GM18519 (cell line): ENCODE measurements at regions not wholly inside any gene's neighbourhood (a gene's known extent, or its start where the extent isn't known, plus 50 kb on each side); places are given as distances from the start of the nearest gene placed in this dataset.

Experiments
- ATAC-seq: cut with Tn5 transposase; IDR thresholded peaks from one replicate; pipeline ENCODE4 v1.9.1; 2021; ENCODE audit warnings: mild to moderate bottlenecking, moderate library complexity; ENCODE audit not compliant: unreplicated experiment, low FRiP score

DNA sequence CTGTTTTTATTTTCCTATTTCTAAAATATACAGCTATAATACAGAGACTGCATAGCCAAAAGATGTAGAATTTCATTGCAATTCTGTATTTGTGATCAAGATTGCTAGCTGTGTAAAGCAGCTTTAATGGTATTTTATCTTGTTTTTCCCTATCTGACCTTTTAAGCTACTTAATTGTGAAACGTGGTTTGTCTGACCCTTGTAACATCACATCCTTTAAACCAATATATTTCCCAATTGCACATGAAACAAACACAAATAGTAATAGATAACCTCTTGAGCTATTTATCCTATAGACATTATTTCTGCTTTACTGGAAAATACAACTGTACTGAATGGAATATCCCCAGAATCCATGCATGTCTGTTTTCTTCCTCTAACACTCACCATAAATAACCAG is 112.2 kb upstream of the PLPPR4 start:
- no peak for ATAC-seq

DNA sequence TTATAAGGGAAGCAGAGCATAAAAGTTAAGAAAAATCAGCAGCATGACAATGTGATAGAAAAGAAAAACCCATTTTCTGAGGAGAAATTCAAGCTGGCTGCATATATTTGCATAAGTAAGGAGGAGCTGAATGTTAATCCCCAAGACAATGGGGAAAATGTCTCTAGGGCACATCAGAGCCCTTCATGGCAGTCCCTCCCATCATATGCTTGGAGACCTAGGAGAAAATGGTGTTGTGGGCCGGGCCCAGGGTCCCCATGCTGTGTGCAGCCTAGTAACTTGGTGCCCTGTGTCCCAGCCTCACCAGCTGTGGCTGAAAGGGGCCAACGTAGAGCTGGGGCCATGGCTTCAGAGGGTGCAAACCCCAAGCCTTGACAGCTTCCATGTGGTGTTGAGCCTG is 100.6 kb upstream of the PLPPR4 start:
- no peak for ATAC-seq

DNA sequence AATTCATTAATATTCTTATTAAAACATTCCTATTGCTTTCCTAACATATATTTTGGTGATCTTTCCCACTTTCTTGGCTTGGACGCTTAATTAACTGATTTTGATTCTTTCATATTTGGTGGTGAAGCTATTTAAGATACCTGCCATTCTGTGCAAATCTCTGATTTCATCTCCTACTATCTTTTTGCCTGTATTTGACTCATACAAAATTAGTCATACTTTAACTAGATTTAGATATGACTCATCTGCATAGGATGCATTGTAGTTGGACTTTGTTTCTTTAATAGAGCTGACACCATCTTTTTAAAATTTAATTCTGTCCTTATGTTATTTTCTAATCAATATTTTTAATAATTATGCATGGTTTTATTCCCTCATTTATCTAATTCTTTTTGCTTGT is 93.8 kb upstream of the PLPPR4 start:
- ATAC-seq, result no peak

DNA sequence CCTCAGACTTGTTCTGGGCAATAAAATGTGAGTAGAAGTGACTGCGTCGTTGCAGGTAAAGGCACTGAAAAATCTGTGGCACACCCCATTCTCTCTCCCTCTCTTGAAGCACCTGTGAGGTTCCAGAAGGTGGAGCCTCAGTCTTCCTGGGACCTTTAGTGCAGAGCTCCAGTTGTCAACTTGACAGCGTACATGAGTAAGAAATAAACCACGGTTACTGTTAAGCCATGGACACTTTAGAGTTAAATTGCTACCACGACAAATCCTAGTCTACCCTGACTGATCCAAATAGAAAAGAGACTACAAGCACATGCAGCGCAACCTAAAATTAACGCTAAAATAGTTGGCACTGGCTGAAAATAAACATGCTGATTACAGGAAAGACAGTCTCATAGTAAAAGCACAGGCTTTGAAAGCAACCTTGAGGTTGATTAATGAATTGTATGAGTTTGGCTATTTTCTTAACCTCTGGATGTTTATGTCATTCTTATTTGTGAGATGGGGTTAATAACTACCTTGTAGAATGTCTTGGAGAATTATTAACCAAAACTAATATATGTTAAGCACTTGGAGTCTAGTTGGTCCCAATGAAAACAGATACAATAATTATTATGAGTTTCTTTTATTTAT is 93.0 kb upstream of the PLPPR4 start:
- ATAC-seq, result no peak

DNA sequence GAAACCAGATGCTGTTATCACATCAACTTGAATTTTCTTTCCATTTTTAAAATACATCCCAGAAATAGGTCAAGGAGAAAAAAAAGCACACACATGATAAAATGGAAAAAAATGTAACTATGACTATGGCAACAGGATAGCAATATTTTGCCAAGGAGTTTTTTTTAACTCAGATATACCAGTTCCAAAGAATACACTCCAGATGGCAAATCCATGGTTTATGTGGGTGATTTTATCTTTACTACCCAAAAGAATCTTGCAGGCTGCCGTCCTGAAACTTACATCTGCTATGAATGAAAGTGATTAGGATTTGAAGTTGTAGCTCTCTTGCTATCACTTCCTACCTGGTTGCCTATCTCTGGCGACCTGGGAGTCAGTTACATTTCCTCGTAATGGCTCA is 91.0 kb upstream of the PLPPR4 start:
- ATAC-seq, result no peak

DNA sequence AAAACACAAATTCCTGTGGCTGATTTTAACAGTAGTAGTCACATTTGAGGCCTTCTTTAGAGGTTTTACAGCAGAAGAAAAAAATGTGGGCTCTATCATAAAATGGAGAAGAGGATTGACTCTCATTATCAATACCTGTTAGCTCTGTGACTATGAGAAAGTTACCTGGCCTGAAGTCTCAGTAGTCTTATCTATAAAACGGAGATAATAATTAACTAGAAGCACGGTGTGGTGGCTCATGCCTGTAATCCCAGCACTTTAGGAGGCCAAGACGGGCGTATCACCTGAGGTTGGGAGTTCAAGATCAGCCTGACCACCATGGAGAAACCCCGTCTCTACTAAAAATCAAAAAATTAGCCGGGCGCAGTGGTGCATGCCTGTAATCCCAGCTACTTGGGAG is 90.4 kb upstream of the PLPPR4 start:
- ATAC-seq, result no peak

DNA sequence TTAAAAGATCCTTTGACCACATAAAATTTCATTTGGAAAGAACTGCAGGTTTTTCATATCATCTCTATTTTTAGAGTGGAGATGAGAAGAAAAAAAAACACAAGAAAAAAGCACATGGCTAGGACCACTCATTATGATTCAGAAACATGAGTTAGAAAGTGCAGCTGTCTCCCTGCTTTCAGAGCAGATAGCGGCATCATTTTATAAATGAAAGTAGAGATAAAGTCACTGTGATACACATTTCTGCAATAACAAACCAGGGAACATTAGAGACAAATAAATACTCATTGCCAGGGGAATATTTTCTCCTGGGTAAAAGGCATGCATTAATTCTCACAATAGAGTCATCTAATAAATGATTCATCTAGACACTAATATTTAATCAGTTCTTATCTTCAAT is 87.5 kb upstream of the PLPPR4 start:
- no peak for ATAC-seq

DNA sequence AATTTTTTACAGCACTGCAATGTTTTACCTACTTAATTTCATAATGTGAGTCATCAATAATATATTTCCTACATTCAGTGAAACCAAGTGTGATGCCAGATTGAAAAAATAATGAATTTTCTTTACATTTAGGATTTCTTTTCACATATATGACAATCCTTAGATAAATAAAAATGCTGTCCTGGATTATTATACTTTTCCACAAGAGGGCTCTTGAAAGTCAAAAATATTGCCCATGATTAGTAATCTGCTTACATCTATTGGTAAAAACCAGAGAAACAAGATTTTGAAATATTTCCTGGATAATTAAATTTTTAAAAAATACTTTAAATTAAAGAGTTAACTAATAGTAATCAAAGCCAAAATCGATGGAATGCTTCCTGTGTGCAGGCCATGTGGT is 86.8 kb upstream of the PLPPR4 start:
- no peak for ATAC-seq

DNA sequence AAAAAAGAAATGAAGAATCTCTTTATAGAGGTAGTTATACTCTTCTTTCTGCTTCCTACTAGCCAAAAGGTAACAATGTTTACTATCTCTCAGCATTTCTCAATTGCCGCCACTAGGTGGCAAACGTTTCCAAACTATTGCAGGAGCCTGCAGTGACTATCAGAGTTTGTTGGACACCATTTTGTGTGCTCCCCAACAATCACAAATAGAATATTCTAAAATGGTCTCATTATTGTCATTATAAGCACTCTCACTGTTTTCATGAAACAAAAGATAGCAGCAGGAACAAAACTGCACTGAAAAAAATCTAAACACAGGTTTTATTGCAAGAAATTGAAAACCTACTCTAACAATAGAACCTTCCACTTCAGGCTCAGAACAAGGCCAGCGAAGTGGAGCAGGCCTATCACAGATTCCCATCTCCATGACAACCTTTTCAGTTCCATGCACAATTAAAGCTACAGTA is 83.9 kb upstream of the PLPPR4 start:
- peak; percentile 98 for ATAC-seq

DNA sequence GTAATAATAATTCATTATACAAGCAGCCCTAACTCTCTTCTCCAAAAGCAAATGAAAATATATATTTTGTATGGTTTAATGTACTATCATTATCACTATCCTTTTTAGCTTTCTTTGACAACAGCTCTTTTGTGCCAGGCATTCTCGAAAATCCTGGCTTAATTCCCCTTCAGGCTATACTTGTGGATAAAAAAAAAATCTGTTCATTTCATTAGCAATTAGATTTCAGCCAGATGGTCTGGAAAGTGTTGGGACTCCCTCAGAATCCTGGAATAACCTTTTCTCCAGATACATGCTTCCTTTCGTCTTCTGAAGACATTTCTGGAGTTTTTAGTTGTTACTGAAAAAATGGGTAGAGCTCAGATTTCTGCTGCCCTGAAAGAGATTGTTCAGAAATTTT is 83.4 kb upstream of the PLPPR4 start:
- no peak for ATAC-seq

DNA sequence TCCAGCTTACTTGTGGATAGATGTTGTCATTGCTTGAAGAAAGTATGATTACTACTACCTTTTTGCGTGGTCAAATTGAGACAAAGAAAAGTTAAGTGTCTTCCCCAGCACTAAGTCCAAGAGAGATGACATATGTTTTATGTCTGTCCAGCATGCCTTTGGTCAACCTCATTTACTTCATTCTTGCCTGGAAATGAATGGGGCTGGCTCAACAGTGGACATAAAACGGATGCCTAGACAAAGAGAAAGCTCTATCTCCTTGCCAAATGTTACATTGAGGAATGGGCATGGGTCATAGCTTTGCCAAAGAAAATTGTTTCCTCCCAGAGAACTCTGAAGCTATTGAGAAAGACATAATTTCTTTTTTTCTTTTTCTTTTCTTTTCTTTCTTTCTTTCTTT is 82.4 kb upstream of the PLPPR4 start:
- no peak for ATAC-seq

DNA sequence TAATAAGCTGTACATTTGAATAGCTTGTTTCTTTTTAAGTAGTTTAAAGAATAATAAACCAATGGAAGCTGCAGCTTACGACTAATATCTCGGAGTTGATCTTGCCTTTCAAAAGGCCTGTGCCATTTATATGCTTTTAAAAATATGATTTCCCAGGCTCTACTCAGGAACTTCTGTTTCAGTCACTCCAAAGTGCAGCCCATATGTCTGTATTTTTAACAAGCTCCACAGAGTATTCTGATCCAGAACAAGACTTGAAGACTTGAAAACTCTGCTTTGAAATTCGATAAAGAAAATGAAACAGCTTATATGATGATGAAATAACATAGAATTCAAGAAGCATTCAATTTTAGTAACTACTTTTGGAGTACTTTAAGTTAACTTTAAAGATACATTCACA is 79.1 kb upstream of the PLPPR4 start:
- no peak for ATAC-seq

DNA sequence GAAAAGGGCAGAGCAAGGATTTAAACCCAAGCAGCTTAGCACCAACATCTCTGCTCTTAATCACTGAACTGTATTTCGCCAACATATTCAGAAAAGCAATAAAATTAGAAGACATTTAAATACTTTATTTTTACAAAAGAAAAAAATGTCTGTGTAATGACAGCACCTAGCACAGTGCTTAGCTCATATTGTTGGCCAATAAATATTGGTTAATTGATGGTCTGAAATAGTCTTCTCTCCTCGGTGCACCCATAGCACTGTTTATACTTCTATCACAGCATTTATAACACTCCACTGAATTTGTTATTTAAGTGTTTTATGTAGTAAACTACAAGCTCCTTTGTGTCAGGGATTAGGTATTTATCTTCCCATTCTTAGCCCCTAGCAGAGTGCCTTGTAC is 70.9 kb upstream of the PLPPR4 start:
- ATAC-seq, result no peak

DNA sequence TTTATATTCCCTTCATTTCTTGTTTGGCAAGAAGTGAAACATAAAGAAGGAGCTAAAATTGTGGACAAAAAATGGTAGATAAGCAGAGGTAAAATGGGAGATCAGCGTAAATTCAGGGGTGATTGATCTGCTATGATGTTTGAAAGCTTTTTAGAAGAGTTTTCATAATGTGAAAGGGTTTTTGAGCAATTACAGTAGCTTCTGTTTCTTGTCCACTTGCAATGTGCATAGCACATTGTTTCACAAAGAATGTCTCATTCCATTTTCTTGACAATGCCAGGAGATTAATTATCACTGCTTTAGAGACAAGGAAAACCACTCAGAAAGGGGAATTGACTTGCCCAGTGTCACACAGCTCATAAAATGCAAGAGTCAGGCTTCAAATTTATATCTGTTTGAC is 65.9 kb upstream of the PLPPR4 start:
- ATAC-seq, result no peak

DNA sequence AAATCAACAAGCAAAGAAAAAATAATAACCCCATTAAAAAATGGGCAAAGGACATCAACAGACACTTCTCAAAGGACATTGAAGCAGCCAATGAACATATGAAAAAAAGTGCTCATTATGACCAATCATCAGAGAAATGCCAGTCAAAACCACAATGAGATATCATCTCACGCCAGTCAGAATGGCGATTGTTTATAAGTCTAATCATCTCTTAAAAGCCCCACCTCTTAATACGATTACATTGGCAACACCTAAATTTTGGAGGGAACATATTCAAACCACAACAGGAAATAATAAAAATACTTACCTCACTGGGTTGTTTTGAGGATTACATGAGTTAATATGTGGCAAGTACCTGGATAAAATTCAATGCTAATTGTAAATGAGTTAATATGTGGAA is 57.1 kb upstream of the PLPPR4 start:
- ATAC-seq, result no peak
